ENCODE measurements at regions not wholly inside any gene's neighbourhood (a gene's known extent, or its start where the extent isn't known, plus 50 kb on each side); places are given as distances from the start of the nearest gene placed in this dataset.

GRCh38 chr9:103802068-103802467, 292.0 kb upstream of the SMC2 start:
- TF ChIP-seq MYC (IDR thresholded peaks at IDR 0.05; ENCODE audit: low read depth, low read length): no peak
- TF ChIP-seq CTCF (IDR thresholded peaks at IDR 0.05; ENCODE audit: low read depth, low read length): no peak
- TF ChIP-seq POLR2A (IDR thresholded peaks at IDR 0.05; ENCODE audit: extremely low read depth, insufficient read length): no peak
- TF ChIP-seq MAX (IDR thresholded peaks at IDR 0.05; ENCODE audit: low read depth, low read length): no peak

Measured in NB4 (cell line).